HG02938 (cell line): ENCODE measurements at regions not wholly inside any gene's neighbourhood (a gene's known extent, or its start where the extent isn't known, plus 50 kb on each side); places are given as distances from the start of the nearest gene placed in this dataset.

Experiments used
- ATAC-seq: cut with Tn5 transposase; IDR thresholded peaks from one replicate; pipeline ENCODE4 v1.9.1; 2021; ENCODE audit warnings: mild to moderate bottlenecking, moderate library complexity; ENCODE audit not compliant: unreplicated experiment

- no peak for ATAC-seq
These were observed 144.7 kb upstream of the CPSF6 start for GRCh38 chr12:69094606-69095216.

- ATAC-seq = no peak
These were observed 143.4 kb upstream of the CPSF6 start for GRCh38 chr12:69095765-69096477.

- no peak for ATAC-seq
These were observed 142.6 kb upstream of the CPSF6 start for GRCh38 chr12:69096669-69097335.

- no peak for ATAC-seq
These were observed 141.6 kb upstream of the CPSF6 start for GRCh38 chr12:69097619-69098368.

GRCh38 chr12:69099201-69099837, 140.1 kb upstream of the CPSF6 start:
- ATAC-seq = no peak

GRCh38 chr12:69101505-69101904, 137.9 kb upstream of the CPSF6 start:
- no peak for ATAC-seq

- ATAC-seq = no peak
These were observed 136.5 kb upstream of the CPSF6 start for GRCh38 chr12:69102856-69103255.

- no peak for ATAC-seq
These were observed 134.0 kb upstream of the CPSF6 start for GRCh38 chr12:69105101-69105962.

GRCh38 chr12:69106482-69107118, 132.8 kb upstream of the CPSF6 start:
- ATAC-seq = no peak

GRCh38 chr12:69107541-69107940, 131.8 kb upstream of the CPSF6 start:
- no peak for ATAC-seq

GRCh38 chr12:69108037-69108436, 131.3 kb upstream of the CPSF6 start:
- no peak for ATAC-seq

- no peak for ATAC-seq
These were observed 126.8 kb upstream of the CPSF6 start for GRCh38 chr12:69112616-69113015.

- no peak for ATAC-seq
These were observed 124.3 kb upstream of the CPSF6 start for GRCh38 chr12:69115099-69115498.

GRCh38 chr12:69115951-69116350, 123.4 kb upstream of the CPSF6 start:
- ATAC-seq = no peak

GRCh38 chr12:69117566-69118266, 121.7 kb upstream of the CPSF6 start:
- ATAC-seq = no peak

- no peak for ATAC-seq
These were observed 120.9 kb upstream of the CPSF6 start for GRCh38 chr12:69118516-69118915.

GRCh38 chr12:69119770-69120169, 119.6 kb upstream of the CPSF6 start:
- no peak for ATAC-seq

- no peak for ATAC-seq
These were observed 119.0 kb upstream of the CPSF6 start for GRCh38 chr12:69120354-69120753.

- no peak for ATAC-seq
These were observed 116.1 kb upstream of the CPSF6 start for GRCh38 chr12:69123311-69123710.
